DMS153 (cell line): ENCODE measurements at regions not wholly inside any gene's neighbourhood (a gene's known extent, or its start where the extent isn't known, plus 50 kb on each side); places are given as distances from the start of the nearest gene placed in this dataset.
"Not testable (repeated sequence)": the region's sequence is repeated elsewhere in the genome, so short reads cannot be mapped to it uniquely, and the experiment has no call there.

Source experiments
- DNase-seq: peaks from one replicate; lab custom pipeline; 2025; lab: John Stamatoyannopoulos, UW

DNA sequence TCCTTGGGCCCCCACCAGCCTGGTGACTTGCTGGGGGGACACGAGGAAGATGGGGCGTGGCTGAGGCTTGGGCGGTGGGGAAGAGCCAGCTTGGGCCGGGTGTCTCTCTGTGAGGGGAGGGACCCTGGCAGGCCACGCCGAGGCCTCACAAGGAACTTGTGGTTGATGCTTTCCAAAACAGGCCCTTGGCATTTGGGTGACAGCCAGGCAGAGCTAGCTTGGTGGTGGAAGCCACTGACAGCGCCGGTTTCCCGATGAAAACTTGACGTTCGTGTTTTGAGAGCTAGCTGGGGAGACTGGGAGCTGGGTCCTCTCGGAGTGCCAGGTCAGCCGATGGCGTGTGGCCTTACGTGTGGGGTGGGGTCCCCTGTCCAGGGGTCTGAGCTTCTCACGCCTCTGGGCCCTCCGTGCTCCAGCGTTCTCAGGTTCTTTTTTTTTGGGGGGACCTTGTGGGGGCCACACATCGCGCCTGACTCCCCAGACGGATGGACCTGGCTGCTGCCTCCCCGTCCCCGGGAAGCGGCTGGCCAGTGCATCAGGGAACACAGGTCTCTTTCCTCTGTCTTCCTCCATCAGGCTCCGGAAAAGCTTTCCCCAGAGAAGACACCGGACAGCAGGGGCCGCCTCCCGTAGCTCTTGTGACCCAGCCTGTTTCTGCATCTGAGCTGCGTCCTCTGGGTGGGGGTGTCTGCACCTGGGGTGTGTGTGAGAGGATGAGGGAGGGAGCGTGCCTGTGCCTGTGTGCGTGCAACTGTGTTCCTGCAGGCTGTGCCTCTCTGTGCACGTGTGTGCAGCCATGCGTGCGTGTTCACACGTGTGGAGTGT, 129.3 kb upstream of the LPCAT1 start:
- DNase-seq = no peak

DNA sequence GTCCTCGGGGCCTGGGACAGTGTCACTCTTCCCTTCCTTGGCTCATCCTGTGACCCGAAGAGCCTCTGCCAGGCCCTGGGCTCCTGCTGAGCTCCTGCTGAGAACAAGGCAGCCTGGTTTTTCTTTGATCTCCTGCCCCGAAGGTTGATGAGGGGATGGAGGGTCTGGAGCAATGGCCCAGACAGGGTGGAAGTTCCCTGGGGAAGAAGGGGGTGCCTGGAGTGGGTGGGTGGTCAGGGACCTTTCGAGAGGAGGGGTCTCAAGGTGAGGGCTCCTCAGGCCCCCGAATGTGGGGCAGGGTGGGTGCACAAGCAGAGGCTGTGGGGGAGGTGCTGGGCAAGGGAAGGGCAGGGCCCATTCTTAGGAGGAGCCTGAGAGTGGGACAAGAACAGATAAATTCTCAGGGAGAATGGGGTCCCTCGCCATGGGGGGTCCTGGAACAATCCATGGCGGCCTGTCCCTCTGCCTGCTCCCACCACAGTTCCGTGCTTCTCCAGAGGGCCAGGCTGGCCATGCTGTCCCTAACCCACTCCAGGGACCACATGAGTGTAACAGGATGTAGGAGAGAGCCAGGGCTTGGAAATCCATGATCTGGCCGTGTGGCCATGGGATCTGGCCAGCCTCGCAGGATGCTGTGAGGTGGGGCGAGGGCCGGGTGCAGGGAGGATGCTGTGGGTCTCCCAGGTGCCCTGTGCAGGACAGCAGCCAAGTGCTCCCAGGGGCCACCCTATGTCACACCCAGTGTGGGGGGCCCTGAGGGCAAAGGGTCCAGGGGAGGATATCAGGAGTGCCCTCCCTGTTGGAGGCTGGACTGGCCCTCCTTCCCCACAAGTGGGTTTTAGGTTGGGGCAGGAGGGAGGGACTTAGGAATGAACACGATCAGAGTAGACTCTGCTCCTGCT, 128.5 kb upstream of the LPCAT1 start:
- no peak for DNase-seq

DNA sequence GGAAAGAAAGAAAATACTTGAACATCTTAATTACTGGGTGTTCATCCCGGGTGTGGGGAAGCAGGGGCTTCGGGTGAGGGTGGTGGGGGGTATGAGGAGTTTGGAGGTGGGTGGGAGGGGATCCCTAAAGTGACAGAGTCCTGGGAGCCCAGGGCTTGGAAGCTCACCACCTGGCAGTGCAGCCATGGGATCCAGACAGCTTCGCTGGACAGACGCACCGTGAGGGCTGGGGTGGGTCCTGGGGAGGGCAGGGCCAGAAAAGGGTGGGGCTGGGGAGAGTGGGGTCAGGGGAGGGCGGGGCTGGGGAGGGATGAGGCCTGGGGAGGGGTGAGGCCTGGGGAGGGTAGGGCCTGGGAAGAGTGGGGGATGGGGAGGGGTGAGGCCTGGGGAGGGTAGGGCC, 127.5 kb upstream of the LPCAT1 start:
- no peak for DNase-seq

DNA sequence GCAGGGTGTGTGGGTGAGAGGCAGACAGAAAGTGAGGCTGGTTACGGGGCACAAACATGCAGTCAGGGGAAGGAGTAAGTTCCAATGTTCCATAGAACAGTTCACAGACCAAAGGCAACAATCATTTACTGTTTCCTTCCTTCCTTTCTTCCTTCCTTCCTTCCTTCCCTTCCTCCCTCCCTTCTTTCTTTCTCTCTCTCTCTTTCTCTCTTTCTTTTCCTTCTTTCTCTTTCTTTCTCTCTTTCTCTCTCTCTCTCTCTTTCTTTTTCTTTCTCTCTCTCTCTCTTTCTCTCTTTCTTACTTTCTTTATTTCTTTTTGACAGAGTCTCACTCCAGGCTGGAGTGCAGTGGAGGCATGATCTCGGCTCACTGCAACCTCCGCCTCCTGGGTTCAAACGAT, 125.8 kb upstream of the LPCAT1 start:
- DNase-seq = no peak

DNA sequence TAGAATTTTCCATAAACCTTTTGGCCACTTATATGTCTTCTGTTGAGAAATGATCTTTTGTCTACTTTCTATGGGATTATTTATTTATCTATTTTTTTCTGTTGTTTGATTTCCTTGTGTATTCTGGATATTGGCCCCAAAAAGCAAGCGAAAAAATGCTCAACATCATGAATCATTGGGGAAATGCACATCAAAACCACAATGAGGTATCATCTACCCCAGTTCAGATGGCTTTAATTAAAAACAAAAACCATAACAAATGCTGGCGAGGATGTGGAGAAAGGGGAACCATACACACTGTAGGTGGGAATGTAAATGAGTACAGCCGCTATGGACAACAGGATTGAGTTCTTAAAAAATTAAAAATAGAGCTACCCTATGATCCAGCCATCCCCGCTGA, 125.0 kb upstream of the LPCAT1 start:
- DNase-seq = no peak

DNA sequence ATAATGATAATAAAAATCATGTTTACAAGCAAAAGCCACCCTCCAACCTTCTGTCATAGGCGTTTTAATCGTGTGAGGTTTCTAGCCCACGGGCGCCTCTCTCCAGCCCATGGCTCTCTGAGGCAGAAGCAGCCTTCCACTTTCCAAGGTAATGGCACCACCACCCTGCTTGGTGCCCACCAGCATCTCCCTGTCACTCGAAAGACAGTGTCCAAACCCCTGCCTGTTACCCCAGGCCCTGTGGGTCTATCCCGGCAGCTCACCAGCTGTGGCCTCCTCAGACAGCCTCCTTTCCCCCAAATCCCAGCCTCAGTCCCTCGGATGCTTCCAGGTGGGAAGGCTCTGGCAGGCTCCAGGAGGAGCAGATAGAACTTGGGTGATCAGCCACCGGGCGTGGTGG, 123.8 kb upstream of the LPCAT1 start:
- no peak for DNase-seq

DNA sequence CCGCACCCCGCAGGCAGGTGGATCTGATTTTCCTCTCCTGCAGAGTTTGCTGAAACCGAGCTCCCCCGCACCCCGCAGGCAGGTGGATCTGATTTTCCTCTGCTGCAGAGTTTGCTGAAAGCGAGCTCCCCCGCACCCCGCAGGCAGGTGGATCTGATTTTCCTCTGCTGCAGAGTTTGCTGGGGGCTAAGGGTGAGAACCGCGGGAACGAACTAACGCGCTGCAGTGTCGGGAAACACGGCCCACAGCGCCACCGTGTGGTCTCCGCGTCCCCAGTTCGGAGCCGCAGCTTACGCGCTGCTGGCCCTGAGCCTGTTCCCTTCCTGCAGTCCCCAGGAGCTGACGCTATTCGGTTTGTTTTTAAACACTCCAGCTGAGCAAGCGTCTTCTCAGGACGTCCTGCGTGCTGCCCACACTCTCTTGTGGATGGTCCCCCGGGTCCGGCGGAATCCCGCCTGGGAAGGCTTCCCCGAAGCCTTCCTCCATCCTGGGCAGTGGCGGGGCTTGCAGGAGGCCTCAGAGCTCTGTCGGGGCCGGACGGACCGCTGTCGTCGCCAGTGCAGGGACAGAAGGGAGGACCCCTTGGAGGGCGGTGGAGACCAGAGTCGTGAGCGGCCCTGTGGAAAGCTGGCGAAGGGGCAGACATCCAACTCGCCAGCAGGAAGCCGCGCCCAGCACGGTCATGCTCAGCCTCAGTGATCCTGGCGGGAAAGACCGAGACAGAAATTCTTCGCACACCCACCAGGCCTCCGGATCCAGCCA, 121.2 kb upstream of the LPCAT1 start:
- peak; percentile 71 for DNase-seq

DNA sequence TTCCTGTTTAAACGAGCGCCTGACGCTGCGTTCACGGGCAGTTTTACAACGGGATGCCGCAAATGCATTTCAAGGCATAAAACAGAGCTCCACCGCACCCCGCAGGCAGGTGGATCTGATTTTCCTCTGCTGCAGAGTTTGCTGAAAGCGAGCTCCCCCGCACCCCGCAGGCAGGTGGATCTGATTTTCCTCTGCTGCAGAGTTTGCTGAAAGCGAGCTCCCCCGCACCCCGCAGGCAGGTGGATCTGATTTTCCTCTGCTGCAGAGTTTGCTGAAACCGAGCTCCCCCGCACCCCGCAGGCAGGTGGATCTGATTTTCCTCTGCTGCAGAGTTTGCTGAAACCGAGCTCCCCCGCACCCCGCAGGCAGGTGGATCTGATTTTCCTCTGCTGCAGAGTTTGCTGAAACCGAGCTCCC, 120.6 kb upstream of the LPCAT1 start:
- not testable (repeated sequence) for DNase-seq

DNA sequence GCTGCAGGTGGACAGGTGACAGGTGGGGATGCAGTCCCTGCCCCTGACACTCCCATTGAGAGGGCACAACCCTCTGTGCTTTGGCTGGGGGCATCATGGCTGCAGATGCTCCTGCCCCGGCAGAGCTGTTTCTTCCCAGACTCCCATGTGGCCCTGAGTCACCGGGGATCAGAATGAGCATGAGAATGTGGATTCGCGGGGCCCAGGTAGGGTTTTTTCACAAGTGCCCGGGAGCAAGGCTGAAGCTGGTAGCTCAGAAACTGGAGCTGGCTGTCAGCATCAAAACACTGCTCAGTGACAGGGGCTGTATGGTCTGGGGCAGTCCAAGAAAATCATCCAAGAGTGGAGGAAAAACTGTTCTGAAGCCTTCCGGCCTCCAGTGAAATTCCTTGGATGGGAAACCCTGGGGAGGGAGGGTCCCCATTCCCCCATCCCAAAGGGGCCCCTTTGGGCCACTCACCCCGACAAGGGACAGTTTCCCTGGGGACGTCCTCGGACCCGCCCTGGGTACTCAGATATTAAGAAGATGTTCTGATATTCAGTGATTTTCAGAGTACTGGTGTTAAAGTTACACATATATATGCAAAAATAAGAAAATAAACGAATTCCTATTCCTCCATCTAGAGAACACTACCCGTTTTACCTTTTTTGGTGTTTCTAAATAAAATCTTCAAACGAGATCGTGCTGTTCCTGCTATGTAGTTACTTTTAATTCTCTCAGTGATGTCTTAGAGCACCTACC, 120.1 kb upstream of the LPCAT1 start:
- no peak for DNase-seq

DNA sequence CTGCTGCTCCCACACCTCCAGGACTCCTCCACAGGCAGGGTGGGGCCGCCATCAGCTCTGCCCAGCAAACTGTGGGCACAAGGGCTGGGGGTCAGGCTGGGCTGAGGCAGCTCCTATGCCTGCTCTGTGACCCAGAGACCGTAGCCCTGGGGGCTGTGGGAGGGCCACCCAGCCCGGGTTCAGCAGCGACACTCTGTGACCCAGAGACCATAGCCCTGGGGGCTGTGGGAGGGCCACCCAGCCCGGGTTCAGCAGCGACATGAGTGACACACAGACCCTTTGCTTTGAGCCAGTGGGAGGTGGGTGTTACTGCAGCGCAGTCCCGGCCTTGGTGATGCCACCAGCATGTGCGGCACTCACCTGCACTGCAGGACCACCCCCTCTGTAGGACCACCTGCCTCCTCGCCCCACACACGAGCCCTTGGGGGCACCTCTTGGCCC, 118.9 kb upstream of the LPCAT1 start:
- no peak for DNase-seq

DNA sequence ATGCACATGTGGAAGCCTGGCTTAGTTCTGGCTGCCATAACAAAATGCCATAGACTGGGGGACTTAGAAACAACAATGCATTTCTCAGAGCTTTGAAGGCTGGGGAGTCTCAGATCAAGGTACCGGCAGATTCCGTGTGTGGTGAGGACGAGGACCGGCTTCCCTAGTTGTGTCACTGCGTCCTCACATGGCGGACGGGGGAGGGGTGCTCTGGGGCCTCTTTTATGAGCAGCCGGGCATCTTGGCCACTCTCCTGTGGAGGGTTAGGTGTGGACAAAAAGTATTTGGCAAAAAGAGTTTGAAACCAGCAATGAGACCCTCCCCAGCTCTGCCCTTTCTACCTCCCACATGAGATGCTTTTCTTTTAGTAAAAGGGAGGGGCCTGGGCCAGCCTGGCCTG, 118.5 kb upstream of the LPCAT1 start:
- DNase-seq = no peak

DNA sequence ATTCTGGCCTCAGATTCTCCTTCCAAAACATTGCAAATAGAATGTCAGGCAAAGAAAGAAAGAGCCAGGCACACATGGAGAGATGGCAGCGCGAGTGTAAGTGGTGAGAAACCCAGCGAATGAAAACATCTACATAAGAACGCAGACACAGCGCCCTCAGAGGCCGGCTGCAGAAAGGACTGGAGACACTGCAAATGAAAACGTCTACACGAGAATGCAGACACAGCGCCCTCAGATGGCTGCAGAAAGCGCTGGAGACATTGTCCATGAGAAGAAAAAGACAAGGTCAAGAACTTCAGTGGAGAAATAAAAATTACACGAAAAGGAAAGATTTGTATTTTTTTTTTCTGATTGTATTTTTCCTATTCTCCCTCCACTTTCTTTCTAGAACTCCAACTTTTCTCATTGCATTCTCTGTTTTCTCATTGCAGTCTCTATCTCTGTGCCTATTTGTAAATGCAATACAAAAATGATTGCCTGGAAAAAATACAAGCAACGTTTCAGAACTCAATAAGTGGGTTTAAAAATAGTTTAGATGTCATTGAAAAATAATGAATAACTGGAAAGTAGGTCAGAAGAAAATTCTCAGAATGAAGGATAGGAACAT, 117.9 kb upstream of the LPCAT1 start:
- DNase-seq = peak; percentile 79

DNA sequence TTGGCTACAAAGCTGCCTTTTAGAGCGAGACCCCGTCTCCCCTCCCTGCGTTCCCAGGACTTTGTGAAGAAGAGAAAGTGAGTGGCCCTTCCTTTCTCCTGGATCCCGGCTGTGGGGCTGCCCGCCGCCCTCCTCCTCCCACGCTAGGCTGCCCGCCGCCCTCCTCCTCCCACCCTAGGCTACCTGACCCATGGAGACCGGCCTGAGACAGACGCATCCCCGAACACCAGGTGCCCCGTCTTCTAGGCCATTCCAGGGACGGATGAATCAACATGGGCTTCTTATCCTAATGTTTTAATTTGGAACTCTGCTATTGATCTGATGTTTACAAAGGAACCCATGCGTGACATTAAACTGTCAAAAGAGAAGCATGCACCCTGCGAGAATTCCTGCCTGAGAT, 117.3 kb upstream of the LPCAT1 start:
- DNase-seq = no peak

DNA sequence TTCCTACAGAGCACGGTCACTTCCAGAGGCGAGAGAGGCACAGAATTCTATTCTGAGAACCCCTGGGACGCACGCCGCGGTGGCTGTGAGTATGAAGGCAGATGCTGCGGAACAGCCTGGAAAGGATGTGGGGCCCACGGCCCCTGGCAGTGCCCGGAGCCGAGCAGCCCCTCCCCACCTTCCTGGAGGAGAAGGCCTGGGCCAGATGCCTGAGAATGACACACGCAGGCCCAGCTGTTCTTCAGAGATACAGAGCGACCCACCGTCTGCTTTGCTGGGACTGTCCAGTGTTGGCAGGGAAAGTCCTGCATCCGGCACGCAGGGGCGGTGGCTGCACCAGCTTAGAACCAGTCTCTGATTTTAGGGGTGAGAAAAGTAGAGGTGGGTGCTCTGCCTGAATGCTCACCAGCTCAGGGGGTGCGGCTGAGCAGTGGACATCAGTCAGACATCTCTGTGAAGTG, 116.7 kb upstream of the LPCAT1 start:
- DNase-seq = no peak

DNA sequence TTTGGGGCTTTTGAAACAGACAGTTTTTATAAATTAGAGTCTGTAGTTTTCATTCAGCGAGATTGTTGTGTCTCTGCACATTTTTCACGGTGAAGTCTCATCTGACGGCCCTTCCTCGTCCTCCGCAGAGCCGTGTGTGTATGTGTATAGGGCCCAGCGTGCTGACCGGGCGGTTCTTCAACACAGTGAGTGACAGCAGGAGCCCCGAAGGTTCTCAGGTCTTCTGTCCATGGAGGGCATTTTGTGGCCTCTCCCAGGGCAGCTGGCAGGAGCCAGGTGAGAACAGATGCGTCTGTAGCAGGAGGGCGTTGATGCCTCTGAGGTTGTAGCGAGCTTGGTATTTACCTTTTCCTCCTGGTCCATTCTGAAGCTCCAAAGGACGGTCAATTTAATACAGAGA, 116.0 kb upstream of the LPCAT1 start:
- peak; percentile 38 for DNase-seq

DNA sequence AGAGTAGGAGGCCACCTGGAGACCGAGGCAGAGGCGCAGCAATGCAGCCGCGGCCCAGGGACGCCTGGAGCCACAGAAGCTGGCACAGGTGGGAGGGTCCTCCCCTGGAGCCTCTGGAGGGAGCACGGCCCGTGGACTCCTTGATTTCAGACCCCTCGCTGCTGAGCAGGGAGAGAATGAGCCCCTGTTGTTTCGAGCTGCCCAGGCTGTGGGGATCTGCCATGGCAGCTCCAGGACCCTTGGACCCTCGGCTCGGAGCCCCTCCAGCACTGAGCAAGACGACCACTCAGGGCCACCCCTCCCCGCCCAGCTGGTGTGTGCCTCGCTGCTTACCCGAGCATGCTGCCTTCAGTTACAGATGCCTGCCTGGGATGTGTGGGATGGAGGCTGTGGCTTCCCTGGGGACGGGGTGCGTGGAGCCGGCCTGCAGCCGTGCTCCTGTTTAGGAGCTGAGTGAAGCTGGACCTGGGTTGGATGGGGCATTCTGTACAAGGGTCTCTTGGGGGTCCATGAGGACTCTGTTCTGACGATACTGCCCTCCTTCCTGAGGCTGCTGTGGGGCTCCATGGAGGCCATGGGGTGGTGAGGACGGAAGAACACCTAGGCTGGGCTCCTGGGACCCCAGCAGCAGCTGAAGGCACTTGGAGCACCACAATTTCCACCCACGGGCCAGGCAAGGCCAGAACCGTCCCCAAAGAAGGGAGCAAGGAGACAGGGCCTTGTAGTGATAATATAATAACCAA, 115.1 kb upstream of the LPCAT1 start:
- DNase-seq = no peak

DNA sequence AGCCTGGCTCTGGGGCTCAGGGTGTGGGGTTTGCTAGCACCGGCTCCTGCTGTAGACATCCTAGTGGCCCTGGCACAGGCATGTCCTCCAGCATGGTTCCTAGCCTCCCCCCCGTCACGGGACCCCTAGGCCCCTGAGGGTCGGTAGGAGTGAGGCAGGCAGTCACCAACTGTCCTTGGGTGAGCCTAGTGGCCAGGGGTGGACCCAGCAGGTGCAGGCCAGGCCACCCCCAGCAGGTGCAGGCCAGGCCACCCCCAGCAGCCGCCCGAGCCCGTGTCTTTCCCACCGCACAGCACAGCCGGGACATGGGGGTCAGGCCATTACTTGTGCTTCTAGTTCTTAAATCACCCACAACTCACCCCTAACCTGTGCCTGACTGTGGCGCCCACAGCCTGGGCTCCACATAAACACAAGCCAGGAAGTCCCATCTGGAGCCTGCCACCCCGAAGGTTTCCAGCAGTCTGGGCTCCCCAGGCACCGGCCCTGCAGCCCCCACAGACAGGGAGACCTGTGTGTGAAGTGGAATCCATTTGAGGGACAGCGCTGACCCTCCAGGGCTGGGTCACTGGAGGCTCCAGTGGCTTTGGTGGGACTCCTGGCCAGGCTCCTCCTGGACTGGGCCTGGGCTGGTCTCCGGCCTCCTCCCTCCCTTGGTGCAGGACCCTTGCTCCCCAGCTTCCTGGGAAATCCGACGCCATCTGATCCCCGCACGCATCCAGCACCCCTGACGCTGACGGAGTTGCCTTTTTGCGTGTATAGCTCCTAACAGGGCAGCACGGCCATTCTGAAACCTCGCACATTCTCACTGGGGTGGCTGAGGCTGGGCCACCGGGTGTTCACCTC, 114.1 kb upstream of the LPCAT1 start:
- no peak for DNase-seq

DNA sequence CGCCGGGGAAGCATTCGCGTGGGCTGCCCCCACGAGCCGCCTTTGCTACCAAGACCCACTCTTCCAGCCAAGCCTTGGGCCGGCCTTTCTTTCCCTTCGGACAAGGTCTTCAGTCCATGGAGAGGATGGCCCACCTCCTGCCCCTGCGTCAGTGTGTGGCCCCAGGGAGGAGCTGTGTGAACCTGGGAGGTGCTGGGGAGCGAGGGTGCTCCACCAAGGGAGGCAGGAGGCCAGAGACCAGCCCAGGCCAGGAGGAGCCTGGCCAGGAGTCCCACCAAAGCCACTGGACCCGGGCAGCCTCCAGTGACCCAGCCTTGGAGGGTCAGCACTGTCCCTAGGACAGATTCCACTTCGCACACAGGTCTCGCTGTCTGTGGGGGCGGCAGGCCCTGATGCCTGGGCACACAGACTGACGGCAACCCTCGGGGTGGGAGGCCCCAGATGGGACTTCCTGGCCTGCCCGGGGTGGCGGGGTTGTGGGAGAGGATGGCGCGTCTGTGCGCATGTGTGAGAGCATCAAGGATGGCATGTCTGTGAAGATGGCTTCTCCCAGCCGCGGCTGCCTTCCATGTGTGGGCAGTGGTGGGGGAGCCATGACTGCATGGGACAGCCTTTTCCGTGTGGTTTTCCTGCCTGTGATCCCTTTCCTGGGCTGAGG, 113.3 kb upstream of the LPCAT1 start:
- DNase-seq = no peak

DNA sequence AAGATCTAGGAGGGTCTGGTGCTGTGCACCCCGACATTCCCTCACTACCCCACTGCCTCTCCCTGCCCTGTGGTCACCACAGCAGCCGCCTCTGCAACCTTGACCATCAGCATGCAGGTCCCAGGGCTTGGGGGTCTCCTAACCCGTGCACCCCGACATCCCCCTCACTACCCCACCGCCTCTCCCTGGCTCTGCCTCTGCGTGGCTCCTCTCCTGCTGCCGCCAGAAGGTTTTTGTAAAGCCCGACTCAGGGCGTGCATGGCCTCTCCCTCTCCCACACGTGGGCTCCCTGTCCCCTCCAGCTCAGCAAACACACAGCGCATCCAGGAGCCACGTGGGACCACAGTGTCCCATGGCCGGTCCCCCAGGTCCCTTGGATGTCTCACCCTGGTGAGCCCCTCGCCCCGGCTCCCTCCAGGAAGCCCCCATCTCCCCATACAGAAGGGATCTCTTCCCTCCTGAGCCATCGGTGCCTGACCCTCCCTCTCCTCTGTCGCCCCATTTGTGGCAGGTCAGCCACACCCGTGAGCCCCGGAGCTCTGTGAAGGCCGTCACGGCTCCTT, 112.5 kb upstream of the LPCAT1 start:
- DNase-seq = not testable (repeated sequence)
